ENCODE measurements at regions not wholly inside any gene's neighbourhood (a gene's known extent, or its start where the extent isn't known, plus 50 kb on each side); places are given as distances from the start of the nearest gene placed in this dataset.

GRCh38 chr2:20917719-20918572 is 95.0 kb upstream of the LDAH start:
- DNase-seq = no peak
- Histone ChIP-seq H3K4me3 (no peak overlapping the region), H3K36me3 (no peaks in the 10 kb centered on the region), H3K9me3 (no peaks in the 10 kb centered on the region), H3K27me3 (no peaks in the 10 kb centered on the region)

GRCh38 chr2:20917287-20917660 is 94.4 kb upstream of the LDAH start:
- no peaks in the 10 kb centered on the region for H3K36me3 ChIP-seq
- no peak for DNase-seq
- H3K4me3 ChIP-seq = no peak overlapping the region

GRCh38 chr2:20916604-20917286 is 93.8 kb upstream of the LDAH start:
- no peaks in the 10 kb centered on the region for H3K9me3 ChIP-seq
- H3K36me3 ChIP-seq = no peaks in the 10 kb centered on the region
- DNase-seq = peak; percentile 76
- H3K4me3 ChIP-seq = no peak overlapping the region
- no peaks in the 10 kb centered on the region for H3K27me3 ChIP-seq

More at GRCh38 chr2:20917287-20917660, 94.4 kb upstream of the LDAH start:
- H3K27me3 ChIP-seq = no peaks in the 10 kb centered on the region
- H3K9me3 ChIP-seq = no peaks in the 10 kb centered on the region

- Histone ChIP-seq H3K36me3 (no peaks in the 10 kb centered on the region), H3K4me3 (no peak overlapping the region), H3K9me3 (no peaks in the 10 kb centered on the region), H3K27me3 (no peaks in the 10 kb centered on the region)
- DNase-seq = no peak
Measured at GRCh38 chr2:20915271-20915670, 92.4 kb upstream of the LDAH start.

GRCh38 chr2:20914771-20915170 is 91.9 kb upstream of the LDAH start:
- H3K9me3 ChIP-seq = no peaks in the 10 kb centered on the region
- no peak overlapping the region for H3K4me3 ChIP-seq
- H3K27me3 ChIP-seq = no peaks in the 10 kb centered on the region
- no peak for DNase-seq
- no peaks in the 10 kb centered on the region for H3K36me3 ChIP-seq

- Histone ChIP-seq H3K9me3 (no peaks in the 10 kb centered on the region), H3K36me3 (no peaks in the 10 kb centered on the region), H3K4me3 (no peak overlapping the region), H3K27me3 (no peaks in the 10 kb centered on the region)
- DNase-seq = no peak
Measured at GRCh38 chr2:20914087-20914486, 91.2 kb upstream of the LDAH start.

- no peak overlapping the region for H3K4me3 ChIP-seq
- no peak for DNase-seq
- H3K9me3 ChIP-seq = no peaks in the 10 kb centered on the region
Measured at GRCh38 chr2:20913491-20913890, 90.6 kb upstream of the LDAH start.

GRCh38 chr2:20900052-20900636 is 77.2 kb upstream of the LDAH start:
- no peaks in the 10 kb centered on the region for H3K9me3 ChIP-seq
- no peak overlapping the region for H3K4me3 ChIP-seq
- H3K27me3 ChIP-seq = no peaks in the 10 kb centered on the region
- DNase-seq = no peak
- no peaks in the 10 kb centered on the region for H3K36me3 ChIP-seq

More at GRCh38 chr2:20913491-20913890, 90.6 kb upstream of the LDAH start:
- no peaks in the 10 kb centered on the region for H3K27me3 ChIP-seq
- H3K36me3 ChIP-seq = no peaks in the 10 kb centered on the region

GRCh38 chr2:20897874-20898453 is 75.1 kb upstream of the LDAH start:
- no peak for DNase-seq
- H3K27me3 ChIP-seq = no peaks in the 10 kb centered on the region
- H3K36me3 ChIP-seq = no peaks in the 10 kb centered on the region
- no peaks in the 10 kb centered on the region for H3K9me3 ChIP-seq
- no peak overlapping the region for H3K4me3 ChIP-seq

GRCh38 chr2:20897047-20897446 is 74.1 kb upstream of the LDAH start:
- H3K36me3 ChIP-seq = no peaks in the 10 kb centered on the region
- H3K9me3 ChIP-seq = no peaks in the 10 kb centered on the region
- H3K27me3 ChIP-seq = no peaks in the 10 kb centered on the region
- no peak for DNase-seq
- no peak overlapping the region for H3K4me3 ChIP-seq

GRCh38 chr2:20884829-20885228 is 61.9 kb upstream of the LDAH start:
- H3K9me3 ChIP-seq = no peaks in the 10 kb centered on the region
- no peak overlapping the region for H3K4me3 ChIP-seq
- DNase-seq = no peak
- no peaks in the 10 kb centered on the region for H3K36me3 ChIP-seq
- no peaks in the 10 kb centered on the region for H3K27me3 ChIP-seq

- Histone ChIP-seq H3K36me3 (no peaks in the 10 kb centered on the region), H3K4me3 (no peak overlapping the region), H3K9me3 (no peaks in the 10 kb centered on the region), H3K27me3 (no peaks in the 10 kb centered on the region)
- no peak for DNase-seq
Measured at GRCh38 chr2:20882466-20883170, 59.7 kb upstream of the LDAH start.

GRCh38 chr2:20880221-20880771 is 57.4 kb upstream of the LDAH start:
- Histone ChIP-seq H3K9me3 (no peaks in the 10 kb centered on the region), H3K4me3 (no peak overlapping the region), H3K36me3 (no peaks in the 10 kb centered on the region), H3K27me3 (no peaks in the 10 kb centered on the region)
- no peak for DNase-seq

- H3K9me3 ChIP-seq = no peaks in the 10 kb centered on the region
- no peaks in the 10 kb centered on the region for H3K27me3 ChIP-seq
- H3K4me3 ChIP-seq = no peak overlapping the region
- DNase-seq = no peak
- H3K36me3 ChIP-seq = no peaks in the 10 kb centered on the region
Measured at GRCh38 chr2:20879221-20879620, 56.3 kb upstream of the LDAH start.

- Histone ChIP-seq H3K36me3 (no peaks in the 10 kb centered on the region), H3K4me3 (no peak overlapping the region), H3K9me3 (no peaks in the 10 kb centered on the region), H3K27me3 (no peaks in the 10 kb centered on the region; the same call in 1 of the 2 replicates)
- DNase-seq = no peak
Measured at GRCh38 chr2:20877960-20878359, 55.1 kb upstream of the LDAH start.
